ENCODE measurements at regions not wholly inside any gene's neighbourhood (a gene's known extent, or its start where the extent isn't known, plus 50 kb on each side); places are given as distances from the start of the nearest gene placed in this dataset.
A peak's percentile ranks its signal among the peaks of the same experiment; 100 is the strongest.

- H4K91ac ChIP-seq (ENCODE audit: insufficient read length, low read depth, low read length) = no peak overlapping the region
- H3K9me3 ChIP-seq (ENCODE audit: control insufficient read depth, low read depth, low read length) = no peaks in the 10 kb centered on the region
- no peak overlapping the region for H3K4me2 ChIP-seq (ENCODE audit: insufficient read depth, insufficient read length, low read length)
- H4K5ac ChIP-seq (ENCODE audit: insufficient read length, low read depth, low read length) = no peak overlapping the region
- H4K20me1 ChIP-seq (ENCODE audit: control insufficient read depth, insufficient read depth, insufficient read length) = no peaks in the 10 kb centered on the region
- H2BK12ac ChIP-seq (ENCODE audit: insufficient read length, low read depth, low read length) = no peak overlapping the region
- no peak overlapping the region for H2BK20ac ChIP-seq (ENCODE audit: low read depth, low read length, poor library complexity, severe bottlenecking)
- H3K79me1 ChIP-seq (ENCODE audit: insufficient read depth, low read depth, low read length, poor library complexity, severe bottlenecking) = no peaks in the 10 kb centered on the region
- H3K56ac ChIP-seq (ENCODE audit: insufficient read length, low read depth, low read length) = no peak overlapping the region
- no CpG with 5 or more reads among the region's 10 CpGs for WGBS (ENCODE audit: extremely low coverage, insufficient read length, low lambda C conversion rate)
- no peaks in the 10 kb centered on the region for H3K4me1 ChIP-seq (ENCODE audit: insufficient read depth, low read length)
- H2AK5ac ChIP-seq (ENCODE audit: insufficient read length, low read length) = no peak overlapping the region
- no peaks in the 10 kb centered on the region for H3K23me2 ChIP-seq (ENCODE audit: insufficient read length, low read depth, low read length, poor library complexity, severe bottlenecking)
- no peak overlapping the region for H3K4ac ChIP-seq (ENCODE audit: low read depth, low read length)
- Mint-ChIP-seq H3K4me1 (peaks cover 6 to 13% of the 10 kb centered on the region in 2 experiments), H3K4me3 (no peak overlapping the region), H3K27ac (peak overlapping the region in 2 of 3 experiments; percentile 56 to 74; a peak in 2 of 7 replicates), H3K36me3 (ENCODE audit: insufficient read depth in 1 of 3, low read depth in 3 of 3) (no peaks in the 10 kb centered on the region), H3K9me3 (no peaks in the 10 kb centered on the region), H3K27me3 (ENCODE audit: low read depth) (peaks cover 24% of the 10 kb centered on the region)
- H3K9ac ChIP-seq (ENCODE audit: extremely low read depth, insufficient read length, low read length) = no peak overlapping the region
- no peaks in the 10 kb centered on the region for H3K79me2 ChIP-seq (ENCODE audit: insufficient read depth, low read length)
- H2BK120ac ChIP-seq (ENCODE audit: low read depth, low read length, poor library complexity, severe bottlenecking) = no peak overlapping the region
- TF ChIP-seq CTCF (conservative IDR thresholded peaks at IDR 0.05) = no peak
- H2AFZ ChIP-seq (ENCODE audit: low read length) = no peak overlapping the region
- no peak overlapping the region for H4K8ac ChIP-seq (replicated peaks; ENCODE audit: insufficient read length, low read depth, low read length)
- H2BK5ac ChIP-seq (ENCODE audit: insufficient read length, low read length) = no peak overlapping the region
- H3T11ph ChIP-seq (ENCODE audit: low read length) = no peak overlapping the region
- no peak overlapping the region for H3K23ac ChIP-seq (ENCODE audit: insufficient read length, low read depth, low read length)
- DNase-seq = no peak
- H3K14ac ChIP-seq (ENCODE audit: insufficient read depth, low read length) = 0 out of 2 replicates have a peak overlapping the region, but pooled peaks have one; percentile 11
- H2BK15ac ChIP-seq (ENCODE audit: low read depth, low read length) = no peak overlapping the region
- H3K27me3 ChIP-seq (ENCODE audit: insufficient read depth, low read length) = no peaks in the 10 kb centered on the region
- H3K18ac ChIP-seq (ENCODE audit: insufficient read length, low read depth, low read length) = no peak overlapping the region
- no peak overlapping the region for H3K27ac ChIP-seq (ENCODE audit: insufficient read length, low read depth, low read length)
These were observed 102.4 kb upstream of the B3GAT1 start for GRCh38 chr11:134514354-134514951.
